NCI-H748 treated with DMSO at 0.1 percent for 48 hours (cell line): ENCODE measurements at regions not wholly inside any gene's neighbourhood (a gene's known extent, or its start where the extent isn't known, plus 50 kb on each side); places are given as distances from the start of the nearest gene placed in this dataset.
"Not testable (repeated sequence)": the region's sequence is repeated elsewhere in the genome, so short reads cannot be mapped to it uniquely, and the experiment has no call there.

Source experiments
- DNase-seq: peaks from one replicate; lab custom pipeline; 2025; lab: John Stamatoyannopoulos, UW

- DNase-seq = no peak
These were observed 338.0 kb downstream of the RMST start for GRCh38 chr12:97800561-97800960.

DNA sequence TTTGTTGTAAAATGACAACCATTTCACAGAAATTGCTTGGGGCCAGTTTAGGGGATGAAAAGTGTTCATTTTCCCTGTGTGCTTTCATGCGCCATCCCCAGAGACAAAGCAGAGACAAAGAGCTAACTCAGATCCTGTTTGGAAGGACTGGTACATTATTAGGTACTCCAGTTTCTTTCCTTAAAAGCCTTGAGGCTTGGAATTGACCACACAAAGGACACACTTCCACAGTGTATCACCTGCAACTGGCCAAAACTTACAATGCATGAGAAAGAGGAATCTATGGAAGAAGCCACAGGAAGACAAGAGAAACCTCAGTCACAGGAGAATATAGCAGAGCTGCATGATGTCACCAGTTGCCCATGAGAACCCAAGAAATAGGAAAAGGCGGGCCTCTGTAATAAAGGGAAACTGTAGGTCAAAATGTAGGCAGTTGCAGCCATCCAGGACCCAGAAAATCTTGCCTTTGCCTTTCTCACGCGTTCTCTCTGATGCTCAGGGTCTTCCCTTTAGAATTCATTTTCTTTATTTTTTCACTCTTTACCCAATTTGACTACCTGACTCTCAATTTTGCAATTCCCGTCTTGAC, 339.0 kb downstream of the RMST start:
- no peak for DNase-seq

DNA sequence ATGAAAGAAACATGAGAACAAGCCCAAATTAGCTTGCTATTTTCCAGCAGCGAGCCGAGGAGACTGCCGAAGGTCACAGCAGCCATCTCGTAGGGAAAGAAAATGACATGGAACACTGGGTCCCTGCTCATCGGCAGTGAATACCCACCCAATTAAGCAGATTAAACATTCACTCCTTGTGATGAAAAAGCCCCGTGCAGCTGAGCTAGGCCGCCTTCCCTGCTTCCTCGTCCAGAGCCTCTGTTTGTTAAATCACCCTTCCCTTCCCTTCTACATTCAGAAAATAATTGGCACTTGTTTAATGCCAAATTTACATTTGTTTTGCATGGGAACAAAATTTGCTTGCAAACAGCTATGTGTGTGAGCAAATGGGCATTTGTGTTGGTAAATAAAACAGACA, 342.5 kb downstream of the RMST start:
- no peak for DNase-seq

DNA sequence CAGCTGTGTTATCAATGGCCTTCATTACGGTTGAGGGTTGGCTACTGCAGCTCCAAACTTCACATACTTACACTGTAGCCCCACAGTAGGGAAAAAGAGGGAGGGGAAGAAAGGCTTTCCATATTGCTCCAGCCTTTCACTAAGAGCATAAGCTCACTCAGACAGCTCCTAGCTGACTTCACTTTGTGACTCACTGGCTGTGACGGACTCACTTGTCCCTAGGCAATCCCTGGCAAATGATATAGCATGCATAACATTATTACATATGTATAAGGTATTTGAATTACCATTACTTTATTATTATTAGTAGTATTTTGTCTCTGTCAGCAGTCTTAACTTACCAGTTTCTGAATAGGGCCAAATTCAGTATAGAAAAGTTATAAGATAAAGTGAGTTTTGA, 350.7 kb downstream of the RMST start:
- DNase-seq = no peak

DNA sequence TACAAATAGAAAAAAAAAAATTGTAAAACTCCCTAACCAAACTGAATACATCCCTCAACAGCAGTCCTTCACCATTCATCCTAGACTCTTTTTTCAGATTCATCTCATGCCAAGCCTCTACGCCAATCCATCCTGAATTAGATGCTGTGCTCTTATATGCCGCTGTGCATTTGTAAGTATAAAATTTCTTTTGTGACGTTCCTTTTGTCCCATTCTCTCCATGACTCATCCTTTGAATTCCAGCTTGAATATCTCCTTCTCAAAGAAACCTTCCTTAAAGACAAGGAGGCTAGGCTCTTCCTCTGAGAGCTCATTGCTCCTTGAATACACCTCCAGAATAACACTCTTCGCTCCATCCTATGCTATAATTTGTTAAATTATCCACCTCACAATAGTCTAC, 359.2 kb downstream of the RMST start:
- no peak for DNase-seq

DNA sequence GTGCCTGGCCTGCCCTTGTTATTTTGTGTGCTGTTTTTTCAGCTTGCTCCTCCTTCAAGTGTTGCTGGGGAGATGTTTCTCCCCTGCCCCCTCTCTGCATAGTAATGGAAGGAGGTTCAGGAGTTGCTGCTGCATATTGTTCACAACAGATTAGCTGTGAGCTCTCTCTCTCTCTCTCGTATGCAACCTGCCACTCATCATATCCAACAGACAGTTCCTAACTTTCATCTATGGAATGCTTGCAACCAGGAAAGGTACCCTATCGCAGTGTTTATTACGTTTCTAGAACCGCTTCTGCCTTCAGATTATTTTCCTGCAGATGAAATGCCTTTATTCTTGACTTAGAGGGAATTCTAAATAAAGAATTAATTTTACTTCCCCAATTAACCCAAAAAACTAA, 372.9 kb downstream of the RMST start:
- DNase-seq = no peak

GRCh38 chr12:97837401-97837800, 374.8 kb downstream of the RMST start:
- no peak for DNase-seq

DNA sequence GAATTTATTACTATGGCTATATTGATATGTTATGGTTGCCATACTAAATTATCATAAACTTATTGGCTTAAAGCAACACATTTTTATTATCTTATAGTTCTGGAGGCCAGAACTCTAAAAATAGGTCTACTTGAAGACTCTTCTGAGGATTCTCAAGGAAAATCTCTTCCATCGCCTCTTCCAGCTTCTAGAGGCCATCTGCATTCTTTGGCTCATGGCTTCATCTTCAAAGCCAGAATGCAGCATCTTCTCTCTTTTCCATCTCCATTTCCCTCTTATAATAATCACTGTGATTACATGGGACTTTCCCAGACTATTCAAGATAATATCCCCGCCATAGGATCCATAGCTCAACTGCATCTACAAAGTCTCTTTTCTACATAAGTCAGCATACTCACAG, 385.4 kb downstream of the RMST start:
- no peak for DNase-seq

DNA sequence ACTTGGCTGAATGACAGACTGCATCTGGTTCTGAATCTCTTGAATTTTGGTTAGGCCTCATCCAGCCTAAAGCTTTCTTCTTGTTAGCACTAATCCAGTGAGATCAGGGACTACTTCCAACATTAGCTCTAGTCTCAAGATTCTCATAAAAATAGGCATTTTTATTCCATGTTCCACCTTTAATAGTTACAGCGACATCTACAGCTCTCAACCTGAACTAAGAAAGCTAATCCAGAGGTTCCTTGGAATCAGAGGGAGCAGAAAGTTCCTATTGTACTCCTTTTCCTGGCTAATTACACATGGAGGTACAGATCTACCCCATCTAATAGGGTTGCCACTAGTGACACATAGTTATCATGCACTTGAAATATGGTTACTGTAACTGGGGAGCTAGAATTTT, 391.9 kb downstream of the RMST start:
- DNase-seq = no peak

GRCh38 chr12:97862072-97862471, 399.5 kb downstream of the RMST start:
- no peak for DNase-seq

GRCh38 chr12:97875064-97875463, 412.5 kb downstream of the RMST start:
- DNase-seq = no peak

- no peak for DNase-seq
These were observed 414.2 kb downstream of the RMST start for GRCh38 chr12:97876780-97877179.

- DNase-seq = no peak
These were observed 414.8 kb downstream of the RMST start for GRCh38 chr12:97877404-97877803.

DNA sequence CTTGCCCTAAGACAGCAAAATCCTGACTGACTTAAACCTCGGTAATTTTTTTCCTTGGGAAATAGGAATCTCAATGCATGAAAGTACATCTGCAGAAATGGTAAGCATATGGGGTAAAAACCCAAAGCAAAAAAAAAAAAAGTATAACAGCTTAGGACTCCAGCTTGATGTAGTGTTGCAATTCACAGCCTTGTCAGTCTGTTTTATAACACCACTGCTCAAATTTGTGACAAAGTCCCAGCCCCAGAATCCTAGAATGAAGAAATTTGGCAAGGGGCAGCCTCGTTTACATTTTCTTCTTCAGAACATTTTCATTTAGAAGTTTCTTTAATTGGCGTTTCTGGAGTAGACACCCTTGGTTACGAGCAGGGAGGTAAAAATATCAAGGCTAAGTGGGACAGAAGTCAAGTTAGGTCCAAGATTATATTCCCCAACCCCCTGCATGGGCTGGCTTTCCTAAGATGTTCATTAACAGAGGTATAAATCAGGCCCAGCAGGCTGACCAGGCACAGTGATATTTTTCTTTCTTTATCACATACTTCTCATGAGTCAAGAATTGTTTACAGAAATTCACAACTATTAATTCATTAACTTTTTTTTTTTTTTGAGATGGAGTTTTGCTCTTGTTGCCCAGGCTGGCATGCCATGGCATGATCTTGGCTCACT, 424.0 kb downstream of the RMST start:
- no peak for DNase-seq

DNA sequence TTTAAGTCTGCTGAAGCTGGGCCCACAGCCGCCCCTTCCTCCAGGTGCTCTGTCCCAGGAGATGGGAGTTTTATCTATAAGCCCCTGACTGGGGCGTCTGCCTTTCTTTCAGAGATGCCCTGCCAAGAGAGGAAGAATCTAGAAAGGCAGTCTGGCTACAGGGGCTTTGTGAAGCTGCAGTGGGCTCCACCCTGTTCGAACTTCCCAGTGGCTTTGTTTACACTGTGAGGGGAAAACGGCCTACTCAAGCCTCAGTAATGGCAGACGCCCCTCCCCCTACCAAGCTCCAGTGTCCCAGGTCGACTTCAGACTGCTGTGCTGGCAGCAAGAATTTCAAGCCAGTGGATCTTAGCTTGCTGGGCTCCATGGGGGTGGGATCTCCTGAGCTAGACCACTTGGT, 435.3 kb downstream of the RMST start:
- DNase-seq = not testable (repeated sequence)

DNA sequence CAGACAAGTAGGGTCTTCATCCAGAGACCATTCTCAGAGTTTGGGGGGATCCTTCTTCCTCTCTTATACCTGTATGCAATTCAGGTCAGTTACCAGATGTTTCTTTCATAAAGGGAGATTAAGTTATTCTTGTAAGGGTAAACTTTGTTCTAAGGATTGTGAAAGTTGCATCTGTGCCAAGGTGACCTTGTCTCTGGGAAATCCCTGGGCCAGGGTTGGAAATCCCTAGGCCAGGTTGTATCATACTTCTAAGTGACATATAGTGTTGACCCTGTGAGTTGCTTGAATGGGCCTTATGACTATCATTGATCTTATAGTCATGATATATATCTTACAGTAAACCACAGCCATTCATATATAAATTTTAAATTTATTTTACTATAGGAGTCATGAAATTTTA, 436.9 kb downstream of the RMST start:
- DNase-seq = no peak

DNA sequence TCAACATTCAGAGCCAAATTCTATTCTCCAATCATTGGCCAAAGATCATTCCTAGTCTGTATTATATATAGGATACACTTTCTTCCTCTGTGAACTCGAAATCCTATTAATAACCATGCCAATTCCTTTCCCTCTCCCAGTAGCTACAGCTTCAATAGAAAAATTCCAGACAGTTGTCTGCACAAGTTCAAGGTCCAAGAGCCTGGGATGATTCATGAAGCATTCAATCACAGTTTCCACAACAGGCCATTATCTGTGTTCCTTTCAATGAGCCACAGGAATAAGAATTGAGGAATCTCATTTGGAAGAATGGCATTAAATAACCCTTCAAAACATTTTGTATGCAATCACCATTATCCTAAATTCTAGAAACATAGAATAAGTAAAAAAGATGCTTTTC, 437.4 kb downstream of the RMST start:
- no peak for DNase-seq

DNA sequence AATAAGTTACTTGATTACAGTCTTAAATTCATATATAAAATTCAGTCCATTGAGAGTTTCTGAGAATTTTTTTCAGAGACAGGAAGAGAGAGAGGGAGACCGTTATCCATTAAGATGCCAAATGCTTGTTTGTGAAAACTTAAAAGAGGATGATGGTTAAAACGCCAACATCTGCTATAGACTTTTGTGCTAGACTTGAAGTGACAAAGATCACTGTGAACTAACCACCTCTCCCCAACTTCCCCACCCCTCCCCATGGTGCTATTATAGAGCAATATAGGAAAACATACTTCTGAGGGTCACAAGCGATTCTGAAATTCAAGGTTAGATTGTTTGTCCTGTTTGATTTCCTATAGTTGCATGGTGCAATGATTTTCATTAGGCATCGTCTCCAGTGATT, 440.8 kb downstream of the RMST start:
- DNase-seq = no peak

DNA sequence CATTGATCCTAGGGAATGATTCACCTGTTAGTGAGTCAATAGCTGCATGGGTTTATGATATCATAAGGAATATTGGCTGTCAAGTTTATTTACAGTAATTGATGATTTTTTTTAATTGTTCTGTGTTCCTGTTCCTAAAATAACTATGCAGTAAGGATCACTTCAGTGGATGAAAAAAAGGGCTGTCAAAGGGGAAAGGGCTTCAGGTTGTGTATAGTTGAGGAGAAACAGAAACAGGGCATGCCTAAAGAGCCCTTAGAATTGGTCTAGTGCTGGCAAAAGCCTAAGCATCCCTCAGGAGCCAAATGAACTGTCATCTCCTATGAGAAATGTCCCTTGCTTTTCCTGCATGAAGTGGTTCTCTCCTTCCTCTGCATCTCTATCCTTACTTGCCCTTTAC, 444.9 kb downstream of the RMST start:
- no peak for DNase-seq

DNA sequence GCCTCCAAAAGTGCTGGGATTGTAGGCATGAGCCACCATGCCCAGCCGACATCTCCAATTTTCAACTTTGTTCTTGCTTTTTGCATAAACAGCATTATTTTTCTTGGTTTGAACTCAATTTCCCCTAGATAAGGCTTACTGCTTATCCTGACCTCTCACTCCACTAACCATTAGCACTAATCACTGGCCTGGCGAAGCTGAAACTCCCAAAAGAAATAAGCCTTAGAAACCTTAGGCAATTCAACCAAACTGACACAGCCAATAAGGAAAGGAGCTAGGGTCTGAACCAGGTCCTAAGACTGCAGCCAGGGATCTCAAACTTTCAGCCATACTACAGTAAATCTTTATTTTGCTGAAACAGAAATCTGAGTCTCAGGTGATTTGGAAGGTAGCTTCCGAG, 448.0 kb downstream of the RMST start:
- DNase-seq = no peak

DNA sequence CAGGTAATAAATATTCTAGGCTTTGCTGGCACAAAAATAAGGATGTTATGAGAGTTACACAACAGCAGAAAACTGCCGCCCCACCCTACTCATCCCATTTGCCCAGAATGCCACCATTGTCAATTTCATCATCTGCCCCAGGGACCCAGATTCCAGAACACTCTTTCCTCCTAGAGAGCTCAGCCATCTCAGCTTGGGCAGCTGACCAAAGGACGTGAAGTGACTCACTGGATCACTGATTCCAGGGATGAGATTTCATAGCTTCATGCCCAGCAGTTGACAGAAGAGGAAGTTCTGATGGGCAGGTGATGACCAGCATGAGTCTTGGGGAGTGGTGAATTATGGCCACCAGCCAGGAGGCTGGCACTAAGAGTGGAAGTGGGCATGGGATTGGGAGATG, 450.3 kb downstream of the RMST start:
- DNase-seq = no peak

DNA sequence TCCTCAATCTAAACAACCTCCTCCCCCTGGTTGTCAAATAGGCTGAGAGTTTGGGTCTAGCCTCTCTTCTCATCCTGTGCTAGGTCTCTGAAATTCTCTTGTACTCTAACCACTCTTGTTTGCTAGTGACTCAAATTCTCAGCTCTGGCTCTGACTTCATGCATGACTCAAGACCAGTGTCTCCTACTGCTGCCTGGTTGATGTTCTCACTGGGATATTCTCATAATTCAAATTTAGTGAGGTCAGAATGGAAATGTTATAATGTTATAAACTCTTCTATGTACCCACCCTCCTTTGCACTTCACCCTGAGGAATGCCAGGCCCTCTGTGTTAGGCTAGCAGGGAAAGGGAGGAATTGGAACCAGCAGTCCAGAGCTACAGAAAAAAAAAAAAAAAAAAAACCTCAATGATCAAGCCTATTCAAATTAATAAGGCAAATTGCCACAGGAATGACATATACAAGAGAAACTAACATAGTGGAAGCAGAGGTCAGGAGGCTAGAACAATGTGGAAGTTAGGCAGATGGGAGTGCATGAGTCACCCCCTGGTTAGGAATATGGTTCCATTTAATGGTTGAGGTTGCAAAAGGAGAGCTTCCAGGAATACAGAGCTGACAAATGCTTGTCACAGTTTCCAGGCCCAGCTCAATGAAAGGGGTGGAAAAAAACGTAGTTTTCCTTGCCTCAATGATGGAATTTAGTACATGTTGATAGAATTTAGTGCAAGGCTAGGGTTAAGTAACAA, 459.5 kb downstream of the RMST start:
- no peak for DNase-seq

DNA sequence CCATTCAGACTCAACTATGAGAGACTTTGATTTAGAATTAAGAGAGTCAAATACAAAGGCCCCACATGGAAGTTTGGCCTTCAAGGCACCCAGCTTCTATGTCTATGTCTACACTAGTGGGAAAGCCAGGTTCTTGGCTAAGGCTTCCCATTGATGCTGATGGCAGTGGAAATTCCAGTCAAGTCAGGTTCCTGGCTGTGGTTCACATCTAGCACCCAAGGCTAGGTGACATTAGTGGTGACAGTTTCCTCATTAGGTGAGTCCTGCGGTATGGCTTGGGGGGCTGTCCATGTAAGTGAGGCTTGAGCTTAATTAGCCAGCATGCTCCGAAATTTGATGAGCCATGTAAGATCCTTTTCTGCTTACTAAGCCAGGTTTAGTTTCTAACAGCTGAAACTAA, 460.9 kb downstream of the RMST start:
- no peak for DNase-seq

DNA sequence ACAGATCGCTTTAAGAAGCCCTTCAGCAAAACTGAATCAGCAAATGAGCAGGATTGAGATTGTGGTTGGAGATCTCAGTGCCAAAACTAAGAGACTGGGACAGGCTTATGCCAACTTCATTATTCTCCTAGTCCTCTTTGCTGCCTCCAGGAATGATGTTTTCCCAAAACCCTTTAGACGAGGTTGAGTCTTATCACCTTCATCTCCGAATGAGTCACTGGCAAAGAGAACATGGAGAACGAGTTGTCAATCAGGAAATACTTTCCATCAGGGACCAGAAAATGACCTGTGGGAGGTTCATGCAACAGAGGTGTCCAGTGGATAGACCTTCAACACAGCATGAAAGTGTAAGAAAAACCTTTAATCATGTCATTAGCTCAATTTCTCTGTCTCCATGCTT, 461.5 kb downstream of the RMST start:
- DNase-seq = no peak
